Neural progenitor cell (in vitro differentiated cells): ENCODE measurements at regions not wholly inside any gene's neighbourhood (a gene's known extent, or its start where the extent isn't known, plus 50 kb on each side); places are given as distances from the start of the nearest gene placed in this dataset.

Experiments
- DNase-seq: peaks from one replicate; pipeline ENCODE4 v3.0.0-alpha.2; 2016; ENCODE audit warnings: low spot score
- H2AFZ ChIP-seq: fragments of 200-600 bp; sonication (generic); replicated peaks from 2 replicates; pipeline ENCODE4 v1.6.1; 2016; ENCODE audit warnings: antibody characterized with exemption
- H3F3A ChIP-seq: fragments of 200-600 bp; sonication (generic); 2 replicates; pipeline ENCODE4 v1.6.1; 2016; ENCODE audit warnings: antibody characterized with exemption, low read depth
- H3K27ac ChIP-seq: fragments of 200-600 bp; sonication (generic); 2 replicates; pipeline ENCODE4 v1.5.1; 2016; ENCODE audit warnings: mild to moderate bottlenecking
- H3K27me3 ChIP-seq: fragments of 200-600 bp; sonication (generic); 2 replicates; pipeline ENCODE4 v1.6.1; 2016; ENCODE audit warnings: mild to moderate bottlenecking, moderate library complexity
- H3K36me3 ChIP-seq: fragments of 200-600 bp; sonication (generic); 2 replicates; pipeline ENCODE4 v1.5.1; 2016
- H3K4me1 ChIP-seq: fragments of 200-600 bp; sonication (generic); 2 replicates; pipeline ENCODE4 v1.6.1; 2016; ENCODE audit warnings: mixed run types
- H3K4me2 ChIP-seq: fragments of 200-600 bp; sonication (generic); 2 replicates; pipeline ENCODE4 v1.6.1; 2016
- H3K4me3 ChIP-seq: fragments of 200-600 bp; sonication (generic); 2 replicates; pipeline ENCODE4 v1.5.1; 2016
- H3K79me2 ChIP-seq: fragments of 200-600 bp; sonication (generic); 2 replicates; pipeline ENCODE4 v1.6.1; 2016; ENCODE audit warnings: low read depth
- H3K9ac ChIP-seq: fragments of 200-600 bp; sonication (generic); 2 replicates; pipeline ENCODE4 v1.6.1; 2016
- H3K9me3 ChIP-seq: fragments of 200-600 bp; sonication (generic); 2 replicates; pipeline ENCODE4 v1.5.1; 2016; ENCODE audit warnings: low read depth
- H4K20me1 ChIP-seq: fragments of 200-600 bp; sonication (generic); 2 replicates; pipeline ENCODE4 v1.6.1; 2016; ENCODE audit warnings: low read depth
- H3K27ac Mint-ChIP-seq: 3 replicates; pipeline ENCODE4 v1.8.0; 2021; ENCODE audit warnings: mixed read lengths
- H3K27me3 Mint-ChIP-seq: 2 replicates; pipeline ENCODE4 v1.8.0; 2022; ENCODE audit warnings: low read depth, mild to moderate bottlenecking, inconsistent platforms, moderate library complexity, mixed read lengths; ENCODE audit not compliant: insufficient read depth
- H3K36me3 Mint-ChIP-seq: 3 replicates; pipeline ENCODE4 v1.8.0; 2021; ENCODE audit warnings: mixed read lengths
- H3K4me1 Mint-ChIP-seq: 3 replicates; pipeline ENCODE4 v1.8.0; 2021; ENCODE audit warnings: mixed read lengths
- H3K4me3 Mint-ChIP-seq: 3 replicates; pipeline ENCODE4 v1.8.0; 2021; ENCODE audit warnings: mild to moderate bottlenecking, moderate library complexity, mixed read lengths
- H3K9me3 Mint-ChIP-seq: 3 replicates; pipeline ENCODE4 v1.8.0; 2020; ENCODE audit warnings: mixed read lengths
- CTCF ChIP-seq: fragments of 200-600 bp; sonication (generic); IDR thresholded peaks from 2 replicates; pipeline ENCODE4 v1.5.1; 2017; ENCODE audit warnings: antibody characterized with exemption, mild to moderate bottlenecking
- EZH2 ChIP-seq: fragments of 200-600 bp; sonication (generic); IDR thresholded peaks from 2 replicates; pipeline ENCODE4 v1.6.1; 2017; ENCODE audit warnings: antibody characterized with exemption, mild to moderate bottlenecking, moderate library complexity
- EZH2phosphoT487 ChIP-seq: fragments of 200-600 bp; sonication (generic); IDR thresholded peaks from 2 replicates; pipeline ENCODE4 v1.6.1; 2017; ENCODE audit warnings: antibody characterized with exemption

- no peak for DNase-seq
- Histone ChIP-seq H3K4me1 (peaks cover 40% of the 10 kb centered on the region), H3F3A (peaks cover 7% of the 10 kb centered on the region), H3K9me3 (no peaks in the 10 kb centered on the region), H2AFZ (no peak overlapping the region), H3K4me3 (no peak overlapping the region), H3K9ac (no peak overlapping the region), H3K27me3 (no peaks in the 10 kb centered on the region), H3K36me3 (no peaks in the 10 kb centered on the region), H4K20me1 (no peaks in the 10 kb centered on the region), H3K4me2 (peak overlapping the region; percentile 59), H3K79me2 (no peaks in the 10 kb centered on the region), H3K27ac (no peak overlapping the region)
- Mint-ChIP-seq H3K4me1 (peaks cover 34% of the 10 kb centered on the region), H3K9me3 (peaks cover 3% of the 10 kb centered on the region), H3K4me3 (no peak overlapping the region), H3K36me3 (no peaks in the 10 kb centered on the region), H3K27me3 (peaks cover 5% of the 10 kb centered on the region), H3K27ac (peak overlapping the region; percentile 64)
- TF ChIP-seq EZH2, result no peak
- TF ChIP-seq CTCF, result no peak
- no peak for TF ChIP-seq EZH2phosphoT487
Observed at GRCh38 chr5:167553511-167553910, 737.9 kb upstream of the WWC1 start.

GRCh38 chr5:167554564-167555290 is 736.7 kb upstream of the WWC1 start:
- peaks cover 3% of the 10 kb centered on the region for H3K9me3 Mint-ChIP-seq
- H3K4me3 Mint-ChIP-seq, result no peak overlapping the region
- peaks cover 33% of the 10 kb centered on the region for H3K4me1 Mint-ChIP-seq

GRCh38 chr5:167555565-167556166 is 735.8 kb upstream of the WWC1 start:
- Histone ChIP-seq H3K79me2 (no peaks in the 10 kb centered on the region), H2AFZ (peak overlapping the region; percentile 75), H3K9ac (no peak overlapping the region), H3K36me3 (no peaks in the 10 kb centered on the region), H3F3A (peaks cover 7% of the 10 kb centered on the region), H4K20me1 (no peaks in the 10 kb centered on the region), H3K4me1 (peaks cover 35% of the 10 kb centered on the region), H3K4me3 (no peak overlapping the region), H3K9me3 (no peaks in the 10 kb centered on the region), H3K4me2 (peak overlapping the region; percentile 57), H3K27ac (peak overlapping the region; percentile 16), H3K27me3 (no peaks in the 10 kb centered on the region)
- H3K4me1 Mint-ChIP-seq, result peaks cover 32% of the 10 kb centered on the region
- no peak for TF ChIP-seq EZH2
- peak; percentile 20 for TF ChIP-seq CTCF
- H3K27ac Mint-ChIP-seq, result peak overlapping the region; percentile 67
- H3K4me3 Mint-ChIP-seq, result no peak overlapping the region
- DNase-seq, result peak; percentile 11
- H3K36me3 Mint-ChIP-seq, result no peaks in the 10 kb centered on the region
- peaks cover 8% of the 10 kb centered on the region for H3K27me3 Mint-ChIP-seq
- peaks cover 3% of the 10 kb centered on the region for H3K9me3 Mint-ChIP-seq

More at GRCh38 chr5:167554564-167555290, 736.7 kb upstream of the WWC1 start:
- H3K4me3 ChIP-seq, result no peak overlapping the region
- no peak overlapping the region for H3K4me2 ChIP-seq
- peaks cover 5% of the 10 kb centered on the region for H3K27me3 Mint-ChIP-seq
- H3K36me3 ChIP-seq, result no peaks in the 10 kb centered on the region
- no peak overlapping the region for H2AFZ ChIP-seq
- peaks cover 7% of the 10 kb centered on the region for H3F3A ChIP-seq
- no peaks in the 10 kb centered on the region for H3K27me3 ChIP-seq
- no peak for DNase-seq
- H3K4me1 ChIP-seq, result peaks cover 37% of the 10 kb centered on the region
- H3K27ac ChIP-seq, result no peak overlapping the region
- no peak for TF ChIP-seq EZH2
- TF ChIP-seq CTCF, result no peak
- no peak for TF ChIP-seq EZH2phosphoT487
- H4K20me1 ChIP-seq, result no peaks in the 10 kb centered on the region
- H3K9me3 ChIP-seq, result no peaks in the 10 kb centered on the region
- no peak overlapping the region for H3K9ac ChIP-seq
- no peaks in the 10 kb centered on the region for H3K36me3 Mint-ChIP-seq
- no peak overlapping the region for H3K27ac Mint-ChIP-seq
- no peaks in the 10 kb centered on the region for H3K79me2 ChIP-seq
